CD8-positive, alpha-beta memory T cell (primary cell): ENCODE measurements at regions not wholly inside any gene's neighbourhood (a gene's known extent, or its start where the extent isn't known, plus 50 kb on each side); places are given as distances from the start of the nearest gene placed in this dataset.

Experiments used
- CTCF ChIA-PET: fragments of 350-600 bp; sonication (Branson Sonifier 250); formaldehyde crosslinking; loops from one replicate; lab custom pipeline; 2021; ENCODE audit warnings: antibody characterized with exemption; lab: Charles Lee
- POLR2A ChIA-PET: fragments of 350-600 bp; sonication (Branson Sonifier 250); formaldehyde crosslinking; loops from one replicate; lab custom pipeline; 2021; ENCODE audit warnings: antibody characterized with exemption; lab: Charles Lee
- DNase-seq, 5 donors: peaks; one replicate each; pipeline versions ENCODE4 v3.0.0 to v3.0.0-alpha.2; 2020 to 2022; ENCODE audit warnings: mixed read lengths in 1 of 5
- H3K27ac ChIP-seq: one replicate; pipeline ENCODE4 v1.7.0; 2013; ENCODE audit warnings: low read depth, mild to moderate bottlenecking, low read length, moderate library complexity
- H3K27me3 ChIP-seq: 2 replicates; pipeline ENCODE4 v1.7.0; 2013; ENCODE audit warnings: low read length, mild to moderate bottlenecking; ENCODE audit not compliant: insufficient read depth, poor library complexity, severe bottlenecking
- H3K36me3 ChIP-seq: 2 replicates; pipeline ENCODE4 v1.7.0; 2013; ENCODE audit warnings: mild to moderate bottlenecking, low read length, moderate library complexity; ENCODE audit not compliant: insufficient read depth
- H3K4me1 ChIP-seq: 2 replicates; pipeline ENCODE4 v1.7.0; 2013; ENCODE audit warnings: mild to moderate bottlenecking, low read length, moderate library complexity; ENCODE audit not compliant: insufficient read depth
- H3K4me3 ChIP-seq: 2 replicates; pipeline ENCODE4 v1.7.0; 2013; ENCODE audit warnings: mild to moderate bottlenecking, low read length
- H3K9me3 ChIP-seq: 2 replicates; pipeline ENCODE4 v1.7.0; 2013; ENCODE audit warnings: mild to moderate bottlenecking, low read length
- H3K27ac Mint-ChIP-seq, 8 donors: one replicate each; pipeline ENCODE4 v1.8.0; 2020 to 2021; ENCODE audit warnings: mixed read lengths in 8 of 8, mild to moderate bottlenecking in 6 of 8, inconsistent platforms in 3 of 8, moderate library complexity in 3 of 8
- H3K27me3 Mint-ChIP-seq, 2 donors: one replicate each; pipeline ENCODE4 v1.8.0; 2020 to 2021; ENCODE audit warnings: mixed read lengths in 2 of 2, mild to moderate bottlenecking in 1 of 2, moderate library complexity in 1 of 2
- H3K36me3 Mint-ChIP-seq, 3 donors: one replicate each; pipeline ENCODE4 v1.8.0; 2020 to 2021; ENCODE audit warnings: mixed read lengths in 3 of 3, inconsistent platforms in 1 of 3, mild to moderate bottlenecking in 1 of 3
- H3K4me1 Mint-ChIP-seq, 3 donors: one replicate each; pipeline ENCODE4 v1.8.0; 2020 to 2021; ENCODE audit warnings: mixed read lengths in 3 of 3, inconsistent platforms in 1 of 3, mild to moderate bottlenecking in 1 of 3
- H3K4me3 Mint-ChIP-seq, 7 donors: one replicate each; pipeline ENCODE4 v1.8.0; 2020 to 2021; ENCODE audit warnings: mixed read lengths in 7 of 7, mild to moderate bottlenecking in 6 of 7, moderate library complexity in 4 of 7, inconsistent platforms in 2 of 7
- H3K9me3 Mint-ChIP-seq, 5 donors: one replicate each; pipeline ENCODE4 v1.8.0; 2020 to 2022; ENCODE audit warnings: mixed read lengths in 5 of 5, mild to moderate bottlenecking in 3 of 5, moderate library complexity in 2 of 5, inconsistent platforms in 1 of 5

GRCh38 chr13:106355866-106356265 is 179.6 kb downstream of the EFNB2 start:
- Mint-ChIP-seq H3K4me3 (no peak overlapping the region), H3K4me1 (no peaks in the 10 kb centered on the region), H3K9me3 (peaks cover 0 to 4% (median 0%) of the 10 kb centered on the region in 5 donors), H3K36me3 (no peaks in the 10 kb centered on the region), H3K27ac (no peak overlapping the region), H3K27me3 (peaks cover 4 to 6% of the 10 kb centered on the region in 2 donors)
- Histone ChIP-seq H3K4me3 (no peak overlapping the region), H3K27ac (no peak overlapping the region), H3K27me3 (no peaks in the 10 kb centered on the region), H3K36me3 (no peaks in the 10 kb centered on the region), H3K4me1 (no peaks in the 10 kb centered on the region), H3K9me3 (no peaks in the 10 kb centered on the region)
- DNase-seq, result no peak
- ChIA-PET CTCF (no interaction called here), POLR2A (no interaction called here)

- ChIA-PET CTCF (no interaction called here), POLR2A (no interaction called here)
- Mint-ChIP-seq H3K4me1 (no peaks in the 10 kb centered on the region), H3K27ac (no peak overlapping the region), H3K27me3 (peaks cover 4 to 13% of the 10 kb centered on the region in 2 donors), H3K4me3 (no peak overlapping the region), H3K36me3 (no peaks in the 10 kb centered on the region), H3K9me3 (peaks cover 0 to 4% (median 0%) of the 10 kb centered on the region in 5 donors)
- H3K4me3 ChIP-seq, result no peak overlapping the region
- no peaks in the 10 kb centered on the region for H3K27me3 ChIP-seq
- no peaks in the 10 kb centered on the region for H3K4me1 ChIP-seq
- H3K27ac ChIP-seq, result no peak overlapping the region
- H3K36me3 ChIP-seq, result no peaks in the 10 kb centered on the region
- H3K9me3 ChIP-seq, result no peaks in the 10 kb centered on the region
- DNase-seq, result no peak
Observed at GRCh38 chr13:106354961-106355360, 180.5 kb downstream of the EFNB2 start.

- Histone ChIP-seq H3K9me3 (no peaks in the 10 kb centered on the region), H3K27ac (no peak overlapping the region), H3K36me3 (no peaks in the 10 kb centered on the region), H3K4me3 (no peak overlapping the region), H3K4me1 (no peaks in the 10 kb centered on the region), H3K27me3 (peaks cover 5% of the 10 kb centered on the region)
- H3K36me3 Mint-ChIP-seq, result no peaks in the 10 kb centered on the region
- H3K4me1 Mint-ChIP-seq, result no peaks in the 10 kb centered on the region
- H3K27me3 Mint-ChIP-seq, result peaks cover 1 to 24% of the 10 kb centered on the region in 2 donors
- no peak overlapping the region for H3K27ac Mint-ChIP-seq
- DNase-seq, result no peak
- H3K9me3 Mint-ChIP-seq, result peaks cover 0 to 3% (median 0%) of the 10 kb centered on the region in 5 donors
- ChIA-PET POLR2A (no interaction called here), CTCF (no interaction called here)
- no peak overlapping the region for H3K4me3 Mint-ChIP-seq
Observed at GRCh38 chr13:106352850-106353249, 182.6 kb downstream of the EFNB2 start.

GRCh38 chr13:106351251-106351650 is 184.2 kb downstream of the EFNB2 start:
- Mint-ChIP-seq H3K27ac (no peak overlapping the region), H3K4me3 (no peak overlapping the region), H3K36me3 (no peaks in the 10 kb centered on the region), H3K9me3 (peaks cover 0 to 3% (median 0%) of the 10 kb centered on the region in 5 donors), H3K4me1 (no peaks in the 10 kb centered on the region), H3K27me3 (peaks cover 1 to 25% of the 10 kb centered on the region in 2 donors)
- POLR2A ChIA-PET, result no interaction called here
- CTCF ChIA-PET, result no interaction called here
- H3K36me3 ChIP-seq, result no peaks in the 10 kb centered on the region
- H3K27me3 ChIP-seq, result peaks cover 5% of the 10 kb centered on the region
- no peak overlapping the region for H3K27ac ChIP-seq
- DNase-seq, result no peak
- H3K4me3 ChIP-seq, result no peak overlapping the region
- no peaks in the 10 kb centered on the region for H3K9me3 ChIP-seq
- H3K4me1 ChIP-seq, result no peaks in the 10 kb centered on the region

- no peak overlapping the region for H3K27ac ChIP-seq
- no peaks in the 10 kb centered on the region for H3K36me3 ChIP-seq
- H3K27me3 Mint-ChIP-seq, result peaks cover 1 to 25% of the 10 kb centered on the region in 2 donors
- CTCF ChIA-PET, result no interaction called here
- no peaks in the 10 kb centered on the region for H3K4me1 Mint-ChIP-seq
- peaks cover 0 to 3% (median 0%) of the 10 kb centered on the region in 5 donors for H3K9me3 Mint-ChIP-seq
- no peak overlapping the region for H3K4me3 Mint-ChIP-seq
- no peak for DNase-seq
- no peaks in the 10 kb centered on the region for H3K36me3 Mint-ChIP-seq
- POLR2A ChIA-PET, result no interaction called here
- H3K9me3 ChIP-seq, result no peaks in the 10 kb centered on the region
- H3K27me3 ChIP-seq, result peaks cover 5% of the 10 kb centered on the region
- no peak overlapping the region for H3K4me3 ChIP-seq
- no peak overlapping the region for H3K27ac Mint-ChIP-seq
- no peaks in the 10 kb centered on the region for H3K4me1 ChIP-seq
Observed at GRCh38 chr13:106350208-106350607, 185.3 kb downstream of the EFNB2 start.

- H3K9me3 Mint-ChIP-seq, result peaks cover 0 to 3% (median 0%) of the 10 kb centered on the region in 5 donors
- Histone ChIP-seq H3K27ac (no peak overlapping the region), H3K4me3 (no peak overlapping the region), H3K36me3 (no peaks in the 10 kb centered on the region), H3K27me3 (peaks cover 5% of the 10 kb centered on the region), H3K9me3 (no peaks in the 10 kb centered on the region), H3K4me1 (no peaks in the 10 kb centered on the region)
- no peak overlapping the region for H3K27ac Mint-ChIP-seq
- no peaks in the 10 kb centered on the region for H3K4me1 Mint-ChIP-seq
- ChIA-PET POLR2A (no interaction called here), CTCF (no interaction called here)
- H3K36me3 Mint-ChIP-seq, result no peaks in the 10 kb centered on the region
- DNase-seq, result no peak
- H3K4me3 Mint-ChIP-seq, result no peak overlapping the region
- H3K27me3 Mint-ChIP-seq, result peaks cover 1 to 25% of the 10 kb centered on the region in 2 donors
Observed at GRCh38 chr13:106349080-106349931, 186.2 kb downstream of the EFNB2 start.

GRCh38 chr13:106348075-106348840 is 187.2 kb downstream of the EFNB2 start:
- no peak for DNase-seq
- Mint-ChIP-seq H3K4me1 (no peaks in the 10 kb centered on the region), H3K27ac (no peak overlapping the region), H3K27me3 (peaks cover 0 to 25% of the 10 kb centered on the region in 2 donors), H3K9me3 (peaks cover 0 to 3% (median 0%) of the 10 kb centered on the region in 5 donors), H3K4me3 (no peak overlapping the region), H3K36me3 (no peaks in the 10 kb centered on the region)
- Histone ChIP-seq H3K27me3 (peaks cover 5% of the 10 kb centered on the region), H3K27ac (no peak overlapping the region), H3K4me3 (no peak overlapping the region), H3K9me3 (no peaks in the 10 kb centered on the region), H3K4me1 (no peaks in the 10 kb centered on the region), H3K36me3 (no peaks in the 10 kb centered on the region)
- CTCF ChIA-PET, result no interaction called here
- POLR2A ChIA-PET, result no interaction called here

GRCh38 chr13:106344342-106344741 is 191.1 kb downstream of the EFNB2 start:
- ChIA-PET CTCF (no interaction called here), POLR2A (no interaction called here)
- Histone ChIP-seq H3K9me3 (no peaks in the 10 kb centered on the region), H3K27ac (no peak overlapping the region), H3K36me3 (no peaks in the 10 kb centered on the region), H3K4me1 (no peaks in the 10 kb centered on the region), H3K4me3 (no peak overlapping the region), H3K27me3 (peaks cover 5% of the 10 kb centered on the region)
- no peak for DNase-seq
- Mint-ChIP-seq H3K9me3 (peaks cover 8 to 14% (median 8%) of the 10 kb centered on the region in 5 donors), H3K4me1 (no peaks in the 10 kb centered on the region), H3K27me3 (peaks cover 3 to 9% of the 10 kb centered on the region in 2 donors), H3K36me3 (no peaks in the 10 kb centered on the region), H3K27ac (no peak overlapping the region), H3K4me3 (no peak overlapping the region)
